Epithelial cell of proximal tubule (primary cell): ENCODE measurements at regions not wholly inside any gene's neighbourhood (a gene's known extent, or its start where the extent isn't known, plus 50 kb on each side); places are given as distances from the start of the nearest gene placed in this dataset.

Experiments
- DNase-seq: peaks from one replicate; pipeline ENCODE4 v3.0.0-alpha.2; 2011; ENCODE audit warnings: low read depth
- H3K4me3 ChIP-seq: 2 replicates; pipeline ENCODE4 v1.5.1; 2011; ENCODE audit warnings: low read depth, mild to moderate bottlenecking, low read length
- TF ChIP-seq, protein P1 (sequence below): conservative IDR thresholded peaks from 2 replicates; pipeline ENCODE4 v1.5.1; 2012; ENCODE audit warnings: low read depth, mild to moderate bottlenecking, low read length

DNA sequence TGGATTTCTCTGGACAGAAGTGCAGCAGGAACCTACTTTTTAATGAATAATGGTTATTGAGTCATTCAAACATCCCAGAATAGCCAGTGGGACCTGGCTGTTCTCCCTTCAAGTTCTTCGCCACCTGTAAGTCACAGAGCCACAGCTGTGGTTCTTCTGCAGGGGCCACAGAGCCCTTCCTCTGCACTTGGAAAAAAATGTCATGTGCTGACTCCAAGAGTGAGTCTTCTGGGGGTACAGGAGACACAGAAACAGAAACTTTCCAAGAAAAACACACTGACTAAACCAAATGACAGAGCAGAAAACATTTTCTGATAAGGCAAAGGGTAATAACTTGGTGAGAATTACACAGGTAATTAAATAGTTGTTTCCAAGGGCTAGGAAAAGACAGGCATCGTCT is 68.7 kb upstream of the FN1 start:
- TF ChIP-seq, protein P1, sequence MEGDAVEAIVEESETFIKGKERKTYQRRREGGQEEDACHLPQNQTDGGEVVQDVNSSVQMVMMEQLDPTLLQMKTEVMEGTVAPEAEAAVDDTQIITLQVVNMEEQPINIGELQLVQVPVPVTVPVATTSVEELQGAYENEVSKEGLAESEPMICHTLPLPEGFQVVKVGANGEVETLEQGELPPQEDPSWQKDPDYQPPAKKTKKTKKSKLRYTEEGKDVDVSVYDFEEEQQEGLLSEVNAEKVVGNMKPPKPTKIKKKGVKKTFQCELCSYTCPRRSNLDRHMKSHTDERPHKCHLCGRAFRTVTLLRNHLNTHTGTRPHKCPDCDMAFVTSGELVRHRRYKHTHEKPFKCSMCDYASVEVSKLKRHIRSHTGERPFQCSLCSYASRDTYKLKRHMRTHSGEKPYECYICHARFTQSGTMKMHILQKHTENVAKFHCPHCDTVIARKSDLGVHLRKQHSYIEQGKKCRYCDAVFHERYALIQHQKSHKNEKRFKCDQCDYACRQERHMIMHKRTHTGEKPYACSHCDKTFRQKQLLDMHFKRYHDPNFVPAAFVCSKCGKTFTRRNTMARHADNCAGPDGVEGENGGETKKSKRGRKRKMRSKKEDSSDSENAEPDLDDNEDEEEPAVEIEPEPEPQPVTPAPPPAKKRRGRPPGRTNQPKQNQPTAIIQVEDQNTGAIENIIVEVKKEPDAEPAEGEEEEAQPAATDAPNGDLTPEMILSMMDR = no peak
- H3K4me3 ChIP-seq = no peak overlapping the region
- no peak for DNase-seq

DNA sequence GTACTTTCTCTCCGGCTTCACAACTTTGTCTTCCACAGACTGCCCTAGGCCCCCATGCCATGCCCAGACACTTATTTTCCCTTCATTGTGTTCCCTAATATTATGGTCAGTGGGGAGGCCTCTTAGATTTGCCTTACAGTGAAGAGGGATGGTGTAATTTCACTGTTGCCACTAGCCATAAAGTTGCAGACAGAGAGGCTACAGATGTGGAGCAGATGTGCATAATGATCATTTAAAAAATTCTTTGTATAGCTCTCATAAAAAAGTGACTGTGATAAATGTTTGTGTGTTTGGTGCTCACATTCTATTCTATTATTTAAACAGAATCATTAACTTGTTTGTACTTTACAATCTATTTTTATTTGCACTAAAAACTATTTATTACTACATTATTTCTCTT is 67.5 kb upstream of the FN1 start:
- DNase-seq = no peak
- TF ChIP-seq, protein P1 = no peak
- no peak overlapping the region for H3K4me3 ChIP-seq

DNA sequence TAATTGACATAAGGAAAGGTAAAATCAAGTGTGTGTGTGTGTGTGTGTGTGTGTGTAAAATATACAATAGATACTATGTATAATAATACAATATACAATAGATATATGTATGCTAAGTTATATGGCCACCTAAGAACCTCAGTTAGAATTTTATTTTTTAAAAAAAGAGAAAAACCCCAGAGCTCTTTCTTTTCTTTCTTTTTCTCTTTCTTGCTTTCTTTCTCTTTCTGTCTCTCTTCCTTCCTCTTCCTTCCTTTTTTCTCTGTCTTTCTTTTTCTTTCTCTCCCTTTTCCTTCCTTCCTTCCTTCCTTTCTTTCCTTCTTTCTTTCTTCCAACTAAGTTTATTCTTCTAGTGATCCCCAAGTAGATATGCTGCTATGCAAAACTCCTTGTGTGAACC is 64.6 kb upstream of the FN1 start:
- no peak for DNase-seq
- TF ChIP-seq, protein P1 = no peak

DNA sequence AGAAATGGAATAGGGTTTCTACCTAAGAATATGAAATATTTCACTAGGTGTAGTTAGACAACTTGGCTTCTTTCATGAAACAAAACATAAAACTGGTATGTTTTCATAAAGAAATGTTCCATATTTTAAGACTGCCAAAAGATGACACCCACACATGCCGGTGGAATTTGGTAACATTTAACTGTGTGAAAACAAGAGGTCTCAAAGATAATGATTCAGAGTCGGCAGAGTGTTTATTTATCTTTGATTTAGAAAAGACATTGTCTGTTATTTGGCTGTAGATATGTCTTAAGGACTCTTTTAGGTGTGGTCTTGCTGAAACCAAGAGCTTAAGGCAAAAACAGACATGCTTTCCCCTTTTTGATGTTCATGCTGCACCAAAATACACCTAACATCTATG is 63.5 kb upstream of the FN1 start:
- TF ChIP-seq, protein P1 = no peak

More for the DNA sequence above, 64.6 kb upstream of the FN1 start:
- no peak overlapping the region for H3K4me3 ChIP-seq

DNA sequence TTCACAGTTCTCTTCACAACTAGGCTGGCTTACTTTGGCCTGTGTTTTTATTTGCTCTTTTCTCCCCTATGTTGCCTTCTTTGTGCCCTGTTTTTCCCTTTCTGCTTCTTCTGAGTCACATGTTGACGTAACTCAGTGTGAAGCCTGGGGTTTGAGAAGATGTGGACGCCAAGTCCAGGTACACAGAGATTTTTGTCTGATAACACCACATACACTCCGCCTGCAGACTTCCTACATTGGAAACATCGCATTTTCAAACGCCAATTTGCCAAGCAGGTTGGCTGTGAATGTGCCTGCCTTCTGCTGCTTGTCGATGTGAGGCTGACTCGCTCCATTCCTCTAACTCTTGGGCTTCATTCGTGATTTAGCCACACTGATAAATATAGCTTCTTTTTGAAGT is 62.6 kb upstream of the FN1 start:
- no peak overlapping the region for H3K4me3 ChIP-seq
- TF ChIP-seq, protein P1 = no peak
- no peak for DNase-seq

More for the DNA sequence above, 63.5 kb upstream of the FN1 start:
- no peak for DNase-seq
- H3K4me3 ChIP-seq = no peak overlapping the region

DNA sequence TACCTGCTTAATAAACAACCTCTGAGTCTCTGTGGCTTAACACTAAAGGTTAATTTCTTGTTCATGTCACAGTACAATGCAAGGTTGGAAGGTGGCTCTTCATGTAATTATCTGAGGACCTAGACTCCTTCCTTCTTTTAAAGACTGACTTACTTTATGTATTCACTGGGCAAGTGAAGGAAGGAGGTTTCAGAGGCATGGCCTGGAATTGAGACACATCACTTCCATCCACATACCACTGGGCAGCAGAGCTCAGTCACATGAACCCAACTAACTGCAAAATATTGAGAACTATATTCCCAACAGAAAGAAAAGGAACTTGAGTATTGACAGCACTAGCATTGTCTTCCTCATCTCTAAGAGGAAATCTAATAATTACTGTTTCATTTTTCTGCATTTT is 57.5 kb upstream of the FN1 start:
- TF ChIP-seq, protein P1 = no peak
- H3K4me3 ChIP-seq = no peak overlapping the region
- DNase-seq = no peak

DNA sequence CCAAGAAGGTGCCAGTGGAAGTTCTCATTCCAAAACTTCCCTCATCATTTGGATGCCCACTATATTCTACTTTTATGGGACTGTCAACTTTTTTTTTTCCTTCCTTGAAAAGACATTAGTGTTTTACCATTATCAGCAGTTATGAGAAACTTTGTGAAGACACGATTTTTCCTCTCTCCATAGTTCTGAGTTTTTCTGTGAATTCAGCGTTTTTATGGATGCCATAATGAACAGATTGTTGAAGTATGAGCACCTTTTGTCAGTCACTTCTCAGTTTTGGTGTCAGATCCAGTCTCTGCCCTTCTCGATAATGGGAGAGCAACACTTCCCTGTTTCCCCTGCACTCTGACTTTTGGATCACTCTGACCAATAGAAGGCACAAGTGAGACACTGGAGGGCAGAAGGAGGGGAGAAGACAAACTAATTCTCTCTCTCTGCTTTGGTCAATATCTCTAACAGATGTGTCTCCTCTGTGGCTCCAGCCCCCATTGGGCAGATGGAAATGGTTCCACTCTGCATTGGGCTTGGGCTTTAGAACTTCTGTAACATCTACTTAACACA is 53.5 kb upstream of the FN1 start:
- TF ChIP-seq, protein P1 = no peak
- DNase-seq = no peak
- H3K4me3 ChIP-seq = no peak overlapping the region
